Stimulated activated CD4-positive, alpha-beta T cell treated with anti-CD3 and anti-CD28 coated beads, TNF-alpha, amount 100 ng/mL, for 24 hours (primary cell): ENCODE measurements at regions not wholly inside any gene's neighbourhood (a gene's known extent, or its start where the extent isn't known, plus 50 kb on each side); places are given as distances from the start of the nearest gene placed in this dataset.
"Not testable (repeated sequence)": the region's sequence is repeated elsewhere in the genome, so short reads cannot be mapped to it uniquely, and the experiment has no call there.

Experiments
- DNase-seq, 3 experiments: peaks; one replicate each; pipeline ENCODE4 v3.0.0-alpha.2; 2020; ENCODE audit warnings: low read depth in 3 of 3

DNA sequence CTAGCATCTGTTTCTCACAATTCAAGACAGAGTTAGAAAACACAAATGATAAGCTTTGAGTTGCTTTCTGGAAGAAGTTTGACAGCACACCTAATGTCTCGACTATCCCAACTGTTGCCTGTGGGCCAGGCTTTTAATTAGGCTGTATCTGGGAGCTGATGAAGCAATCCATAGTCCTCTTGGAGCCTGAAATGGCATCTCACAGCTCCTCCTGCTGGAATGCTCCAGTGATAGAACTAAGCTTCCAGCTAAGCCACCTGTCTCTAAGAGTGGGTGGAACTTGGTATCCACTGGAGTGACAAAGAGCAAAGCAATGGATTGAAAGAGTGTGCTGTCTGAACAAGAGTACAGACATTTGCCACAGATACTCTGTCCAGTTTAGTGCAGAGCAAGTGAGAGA lies 605.3 kb upstream of the NR5A2 start:
- DNase-seq: no peak

DNA sequence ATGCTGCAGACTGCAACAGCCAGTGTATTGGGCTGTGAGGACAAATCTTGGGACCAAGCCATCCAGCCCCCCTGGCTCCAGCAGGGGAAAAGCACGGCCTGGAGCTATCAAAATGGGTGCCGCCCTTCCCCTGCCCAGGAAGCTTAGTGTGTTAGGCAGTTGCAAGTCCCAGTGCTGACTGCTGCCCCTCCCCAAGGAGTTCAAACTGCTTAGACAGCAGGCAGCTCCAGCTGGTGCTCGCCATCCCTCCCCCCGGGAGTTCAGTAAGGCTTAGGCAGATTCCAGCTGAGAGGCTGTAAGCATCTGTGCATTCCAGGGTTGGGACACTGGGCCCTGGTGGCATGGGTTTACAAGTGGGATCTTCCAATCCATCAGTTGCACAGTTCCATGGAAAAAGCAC lies 579.6 kb upstream of the NR5A2 start:
- no peak for DNase-seq

DNA sequence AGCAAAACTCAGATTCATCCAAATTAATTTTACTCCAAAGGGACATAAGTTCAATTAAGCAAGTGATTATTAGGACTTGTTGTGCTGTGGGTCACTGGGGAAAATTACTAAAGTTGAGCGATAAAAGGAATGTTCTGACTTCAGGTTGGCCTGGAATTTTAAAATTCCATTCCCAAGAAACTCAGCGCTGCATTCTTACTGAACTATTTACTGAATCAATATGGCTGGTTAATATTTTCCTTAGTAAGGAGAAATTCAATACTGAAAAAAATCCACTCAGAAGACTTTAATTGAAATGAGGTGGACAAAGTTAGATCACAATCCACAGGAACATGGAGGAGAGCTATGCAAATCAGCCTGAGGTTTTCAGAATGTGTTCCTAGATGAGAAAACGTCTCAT lies 578.9 kb upstream of the NR5A2 start:
- no peak for DNase-seq

DNA sequence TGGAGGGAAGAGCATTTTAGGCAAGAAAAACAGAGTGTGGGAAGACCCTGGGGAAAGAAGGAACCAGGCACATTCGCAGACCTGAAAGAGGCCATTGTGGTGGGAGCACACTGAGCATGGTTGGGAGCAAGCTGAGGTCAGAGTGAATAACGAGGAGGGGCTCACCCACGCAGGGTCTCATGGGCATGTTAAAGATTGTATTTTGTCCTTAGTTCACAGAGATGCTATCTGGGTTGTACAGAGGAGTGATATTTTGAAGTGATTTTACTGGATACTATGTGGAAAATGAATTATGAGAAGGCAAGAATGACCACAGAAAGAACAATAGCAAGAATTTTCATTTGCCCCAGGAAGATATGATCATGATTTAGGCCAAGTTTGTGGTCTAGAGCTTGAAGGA lies 578.3 kb upstream of the NR5A2 start:
- no peak for DNase-seq

DNA sequence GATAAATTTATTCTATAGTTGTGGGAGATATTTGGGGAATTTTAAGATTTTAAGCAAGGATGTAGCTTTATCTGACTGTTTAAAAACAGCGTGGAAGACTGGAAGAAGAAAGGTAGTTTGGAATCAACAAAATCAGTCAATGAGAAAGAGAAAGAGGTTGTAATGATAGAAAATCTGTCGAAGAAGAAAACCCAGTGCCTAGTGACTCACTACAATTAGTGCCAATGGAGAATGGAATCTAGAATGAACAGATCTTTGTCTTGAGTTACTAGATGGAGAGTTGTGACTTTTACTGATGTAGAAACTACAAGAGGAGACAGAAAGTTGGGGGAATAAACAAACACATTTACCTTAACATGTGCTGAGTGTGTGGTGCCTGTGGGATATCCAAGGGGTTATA lies 577.8 kb upstream of the NR5A2 start:
- DNase-seq: no peak

DNA sequence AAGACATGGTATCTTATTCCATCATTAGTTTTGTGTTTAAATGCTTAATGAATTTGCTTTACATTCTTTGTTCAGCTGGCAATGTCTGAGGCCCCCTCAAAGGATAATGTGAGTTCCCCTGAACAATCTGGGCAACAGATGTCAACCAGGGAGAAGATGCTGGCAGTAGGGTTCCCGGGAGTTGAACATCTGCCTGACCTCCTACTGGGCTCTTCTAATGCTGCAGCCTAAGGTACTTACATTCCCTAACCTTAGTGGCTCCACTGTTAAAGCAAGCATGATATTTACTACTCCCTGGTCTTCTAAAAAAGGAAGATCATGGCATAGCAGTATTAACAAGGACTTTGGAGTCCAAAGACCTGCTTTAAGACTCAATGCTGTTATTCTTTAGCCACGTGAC lies 574.9 kb upstream of the NR5A2 start:
- DNase-seq: no peak

DNA sequence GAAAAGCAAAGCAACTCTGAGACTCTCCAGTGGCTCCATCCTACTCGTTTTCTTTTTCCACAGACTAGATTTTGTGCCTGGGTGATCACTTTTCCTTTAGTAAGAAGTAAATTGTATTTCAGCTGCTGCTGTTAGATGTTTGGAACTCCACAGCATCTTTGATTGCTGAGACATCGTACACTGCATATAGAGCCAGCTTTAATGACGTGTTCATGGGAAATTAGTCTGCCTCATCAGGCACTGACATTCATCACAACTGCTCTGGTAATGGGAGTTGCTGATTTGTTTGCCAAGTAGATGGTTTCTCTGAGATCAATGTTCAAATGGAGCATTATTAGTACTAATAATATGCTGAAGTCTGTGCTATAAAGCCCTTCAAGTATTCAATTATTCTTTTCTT lies 573.8 kb upstream of the NR5A2 start:
- DNase-seq: no peak

DNA sequence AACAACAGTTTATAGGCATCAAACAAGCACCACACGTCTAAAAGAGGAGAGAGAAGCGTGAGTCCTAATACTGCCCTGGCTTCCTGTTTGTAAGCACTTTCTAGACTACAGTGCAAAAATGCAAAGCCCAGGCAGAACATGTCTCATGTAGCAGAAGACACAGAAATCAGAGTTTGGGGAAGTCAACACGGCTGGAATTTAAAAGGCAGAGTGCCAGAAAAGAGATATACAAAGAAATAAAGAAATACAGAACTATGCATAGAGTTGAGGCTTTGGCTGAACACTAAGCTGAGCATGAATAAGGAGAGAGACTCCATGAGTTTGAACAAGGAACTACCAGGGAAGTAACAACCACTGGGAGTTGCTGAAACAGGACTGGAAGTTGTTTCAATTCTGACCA lies 566.6 kb upstream of the NR5A2 start:
- no peak for DNase-seq

DNA sequence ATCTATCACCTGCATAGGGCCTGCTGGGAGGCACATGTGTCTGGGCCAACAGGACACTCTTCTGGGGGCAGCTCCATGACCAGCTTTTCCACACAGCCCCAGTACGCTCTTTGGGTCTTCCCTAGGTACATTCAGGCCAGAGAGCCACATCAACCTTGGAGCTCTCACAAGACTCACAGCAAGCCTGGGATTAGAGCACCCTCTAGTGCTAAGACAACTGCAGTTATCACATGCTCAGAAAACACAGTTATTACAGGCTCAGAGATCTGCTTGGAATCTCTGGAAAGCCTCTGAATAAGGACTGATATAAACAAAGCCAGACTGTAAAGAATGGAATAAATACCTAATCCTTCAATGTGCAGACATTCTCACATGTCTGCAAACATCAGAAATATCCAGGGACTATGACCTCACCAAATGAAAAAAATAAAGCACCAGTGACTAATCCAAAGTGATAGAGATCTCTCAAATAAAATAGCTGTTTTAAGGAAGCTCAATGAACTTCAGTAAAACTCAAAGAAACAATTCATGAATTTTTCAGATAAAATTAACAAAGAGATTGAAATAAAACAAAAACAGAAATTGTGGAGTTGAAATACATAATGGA lies 563.9 kb upstream of the NR5A2 start:
- DNase-seq: no peak

DNA sequence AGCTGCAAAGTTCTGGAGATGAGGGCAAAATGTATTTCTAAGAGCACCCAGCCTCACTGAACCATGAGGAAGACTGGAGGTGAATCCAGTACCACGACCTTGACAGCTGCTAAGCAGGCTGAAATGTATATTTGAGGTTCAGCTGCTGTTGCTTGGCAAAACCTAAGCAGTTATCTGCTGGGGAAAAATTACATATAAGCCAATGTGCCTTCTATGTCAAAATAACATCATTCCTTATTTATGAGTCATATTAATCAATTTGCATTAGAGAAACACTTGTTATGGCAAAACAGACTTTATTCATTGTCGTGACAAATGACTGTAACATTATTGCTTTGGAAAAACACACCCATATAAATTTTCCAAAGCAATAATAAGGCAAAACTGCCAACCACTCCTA lies 560.5 kb upstream of the NR5A2 start:
- DNase-seq: no peak

DNA sequence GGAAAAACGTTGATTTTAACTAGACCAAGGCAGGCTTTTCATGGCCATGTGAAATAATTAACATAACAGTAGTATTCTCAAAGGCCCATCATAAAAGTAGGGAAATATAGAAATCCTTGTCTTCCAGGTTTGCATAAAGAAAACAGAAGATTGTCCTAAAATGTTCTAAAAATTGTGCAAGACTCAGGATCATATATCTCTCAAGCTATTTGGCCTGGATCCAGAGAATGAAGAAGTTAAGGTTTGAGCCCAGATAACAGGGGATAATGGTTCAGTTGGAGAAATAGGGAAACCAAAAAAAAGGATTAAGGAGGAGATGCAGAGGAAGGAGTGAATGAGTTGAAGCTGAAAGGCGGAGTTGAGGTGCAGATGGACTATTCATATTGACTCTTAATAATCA lies 555.5 kb upstream of the NR5A2 start:
- DNase-seq: no peak

DNA sequence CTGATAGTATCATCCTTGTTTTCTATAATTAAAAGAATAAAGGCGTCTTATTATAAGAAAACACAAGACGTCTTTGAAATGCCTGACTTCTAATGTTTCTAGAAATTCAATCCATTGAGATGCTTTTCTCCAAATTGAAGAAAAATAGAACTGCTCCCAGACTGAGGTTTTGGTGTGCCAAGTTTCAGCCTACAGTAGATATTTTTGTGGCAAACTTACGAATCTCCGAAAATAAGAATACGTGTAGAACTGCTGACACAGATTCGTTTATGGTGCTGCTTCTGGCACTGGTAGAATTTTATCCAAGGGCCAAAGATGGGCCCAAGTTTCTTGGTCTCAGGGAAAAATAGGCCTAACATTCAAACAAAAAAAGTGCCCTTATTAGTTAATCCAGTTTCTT lies 554.5 kb upstream of the NR5A2 start:
- no peak for DNase-seq

DNA sequence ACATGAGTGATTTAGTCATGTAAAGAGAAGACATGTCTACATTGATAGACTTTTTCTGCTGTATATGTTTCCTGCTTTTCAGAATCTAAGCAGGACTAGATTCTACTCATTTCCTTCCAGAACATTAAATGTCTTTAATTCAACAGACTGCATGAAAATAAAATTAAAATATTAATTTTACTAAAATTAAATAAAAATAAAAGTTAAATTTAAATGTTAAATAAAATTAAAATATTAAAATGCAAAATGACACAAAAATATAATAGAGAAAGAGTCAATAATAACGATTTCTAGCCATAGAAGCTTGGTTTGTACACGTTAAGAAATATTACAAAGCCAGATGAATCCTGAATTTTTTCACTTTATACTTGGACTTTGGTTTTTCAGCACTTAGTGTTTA lies 552.8 kb upstream of the NR5A2 start:
- DNase-seq: no peak

DNA sequence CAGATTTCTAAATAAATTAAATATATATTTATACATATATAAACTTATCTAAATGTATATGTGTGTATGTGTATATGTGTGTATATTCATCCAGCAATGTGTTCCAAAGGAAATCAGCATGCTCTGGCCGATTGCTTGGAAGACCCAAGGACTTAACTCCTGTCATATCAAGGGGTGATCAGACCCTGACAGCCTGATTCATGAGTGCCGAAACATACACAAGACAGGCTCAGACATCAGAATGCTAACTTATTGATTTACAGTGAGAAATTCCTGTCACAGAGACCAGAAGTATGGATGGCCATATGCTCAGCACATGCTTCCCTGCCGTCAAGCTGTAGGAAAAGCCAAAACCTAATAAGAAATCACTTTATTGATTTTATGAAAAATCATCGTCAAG lies 545.1 kb upstream of the NR5A2 start:
- DNase-seq: no peak

DNA sequence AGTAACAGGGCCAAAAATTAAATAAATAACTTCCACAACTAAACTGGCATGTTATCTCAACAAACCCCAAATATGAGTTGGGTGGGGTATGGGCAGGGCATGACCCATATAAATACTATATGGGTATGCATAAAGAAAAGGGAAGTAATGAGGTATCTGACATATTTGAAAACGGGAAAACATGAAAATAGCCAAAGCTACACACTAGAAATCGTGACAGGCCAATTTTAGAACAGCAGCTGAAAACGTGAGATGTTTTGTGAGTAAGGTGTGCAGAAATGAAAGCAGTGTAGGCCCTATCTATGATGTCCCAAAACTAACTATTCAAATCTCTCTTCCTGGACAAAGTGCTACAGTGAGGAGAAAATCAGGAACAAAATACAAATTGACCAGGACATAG lies 537.9 kb upstream of the NR5A2 start:
- no peak for DNase-seq

DNA sequence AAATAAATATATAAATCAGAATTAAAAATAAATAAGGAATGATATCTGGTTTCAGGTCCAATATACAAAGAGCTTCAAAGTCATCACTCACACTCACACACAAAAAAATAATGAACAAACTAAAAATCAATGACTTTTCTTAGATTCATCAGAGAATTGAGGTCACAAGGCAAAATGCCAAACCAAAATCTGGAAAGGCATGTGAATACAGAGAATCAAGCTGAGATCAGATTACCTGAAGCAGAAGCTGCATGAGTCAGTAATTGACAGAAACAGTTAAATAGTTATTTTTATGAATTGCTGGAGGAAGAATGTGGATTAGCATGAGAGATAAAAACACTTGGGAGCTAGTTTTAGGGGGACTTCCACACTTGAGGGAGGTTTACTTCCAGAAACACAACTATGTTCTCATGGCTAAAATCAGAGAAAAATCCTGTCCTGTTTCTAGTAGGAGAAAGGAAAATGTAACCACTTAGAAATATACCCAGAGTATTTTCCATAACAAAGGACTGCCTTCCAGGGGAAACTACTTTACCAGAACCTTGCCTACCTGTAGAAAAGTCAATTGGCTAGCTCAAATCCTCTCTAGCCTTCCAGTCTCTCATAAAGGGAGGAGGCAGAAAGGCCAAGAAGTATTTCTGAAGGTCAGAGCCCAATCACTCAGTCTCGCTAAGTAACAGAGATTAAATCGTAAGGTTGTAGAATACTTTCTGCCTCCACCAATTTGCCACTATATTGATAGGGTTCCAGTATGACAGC lies 536.6 kb upstream of the NR5A2 start:
- no peak for DNase-seq

DNA sequence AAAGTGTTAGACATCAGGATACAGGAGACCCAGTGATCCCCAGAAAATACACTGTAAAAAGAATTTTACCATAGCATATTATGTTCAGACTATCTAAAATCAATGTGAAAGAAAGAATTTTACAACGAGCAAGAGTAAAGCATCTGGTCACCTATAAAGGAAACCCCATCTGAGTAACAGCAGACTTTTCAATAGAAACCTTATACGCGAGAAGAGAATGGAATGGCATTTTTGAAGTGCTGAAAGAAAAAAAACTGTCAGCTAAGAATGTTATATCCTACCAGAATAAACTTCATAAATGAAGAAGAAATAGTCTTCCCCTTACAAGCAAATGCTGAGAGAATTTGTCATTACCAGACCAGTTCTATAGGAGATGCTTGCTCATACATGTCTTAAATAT lies 532.1 kb upstream of the NR5A2 start:
- no peak for DNase-seq

DNA sequence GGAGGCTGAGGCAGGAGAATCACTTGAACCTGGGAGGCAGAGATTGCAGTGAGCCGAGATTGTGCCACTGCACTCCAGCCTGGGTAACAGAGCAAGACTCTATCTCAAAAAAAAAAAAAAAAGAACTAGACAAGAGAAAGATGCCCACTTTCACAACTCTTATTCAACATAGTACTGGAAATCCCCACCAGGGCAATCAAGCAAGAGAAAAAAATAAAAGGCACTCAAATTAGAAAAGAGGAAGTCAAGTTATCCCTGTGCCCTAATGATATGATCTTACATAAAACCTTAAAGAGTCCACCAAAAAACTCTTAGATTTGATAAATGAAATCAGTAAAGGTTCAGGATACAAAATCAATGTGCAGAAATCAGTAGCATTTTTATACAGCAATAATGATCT lies 528.7 kb upstream of the NR5A2 start:
- not testable (repeated sequence) for DNase-seq

DNA sequence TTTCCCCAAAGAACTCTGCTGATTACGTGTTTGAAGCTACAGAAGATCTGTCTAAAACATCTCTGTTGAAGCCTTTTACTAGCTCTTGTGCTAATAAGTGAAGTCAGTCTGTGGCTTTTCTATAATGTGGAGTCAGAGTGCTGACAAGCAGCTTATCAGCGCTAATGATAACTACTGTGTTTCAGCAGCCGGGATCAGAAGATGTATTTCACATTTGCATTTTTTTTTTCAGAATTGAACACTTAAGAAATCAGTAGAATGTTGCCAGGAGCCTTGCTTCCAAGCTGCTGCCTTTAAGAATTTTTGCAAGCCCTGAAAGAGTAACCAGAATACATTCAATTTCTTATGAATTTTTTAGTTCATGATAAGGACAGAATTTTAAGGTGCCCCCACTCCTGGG lies 519.4 kb upstream of the NR5A2 start:
- DNase-seq: no peak

DNA sequence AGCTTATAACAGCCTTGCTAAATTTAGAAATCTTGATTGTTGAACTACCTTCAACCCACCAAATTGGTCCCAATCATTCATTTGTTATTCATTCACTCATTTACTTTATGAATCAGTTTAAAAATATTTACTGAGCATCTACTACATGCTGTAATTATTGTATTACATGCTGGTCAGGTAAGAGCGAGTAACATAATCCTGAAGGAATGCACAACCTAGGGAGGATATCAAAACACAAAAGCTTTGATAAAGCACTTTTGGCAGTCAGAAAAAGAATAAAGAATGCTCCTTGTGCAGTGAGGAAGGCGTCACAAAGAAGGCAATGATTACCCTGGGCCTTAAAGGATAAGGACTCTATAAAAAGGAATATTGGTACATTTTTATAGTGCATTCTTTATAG lies 518.9 kb upstream of the NR5A2 start:
- DNase-seq: no peak

DNA sequence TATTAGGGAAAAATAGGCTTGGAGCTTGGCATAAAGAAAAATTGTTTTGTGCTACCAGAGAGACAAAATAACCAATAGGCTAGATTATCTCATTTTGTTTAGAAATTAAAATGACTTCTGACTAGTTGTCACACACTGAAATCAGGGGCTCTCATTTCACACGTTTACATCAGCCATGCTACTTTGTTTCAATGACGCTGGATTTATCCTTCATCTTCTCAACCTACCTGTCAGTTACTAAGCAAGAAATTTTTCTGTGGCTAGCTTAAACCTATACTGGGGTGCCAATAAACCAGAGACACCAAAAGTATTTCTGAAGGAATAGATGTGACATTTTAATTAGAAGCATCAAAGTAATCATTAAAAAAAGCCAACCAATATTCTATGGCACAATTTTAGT lies 518.1 kb upstream of the NR5A2 start:
- no peak for DNase-seq

DNA sequence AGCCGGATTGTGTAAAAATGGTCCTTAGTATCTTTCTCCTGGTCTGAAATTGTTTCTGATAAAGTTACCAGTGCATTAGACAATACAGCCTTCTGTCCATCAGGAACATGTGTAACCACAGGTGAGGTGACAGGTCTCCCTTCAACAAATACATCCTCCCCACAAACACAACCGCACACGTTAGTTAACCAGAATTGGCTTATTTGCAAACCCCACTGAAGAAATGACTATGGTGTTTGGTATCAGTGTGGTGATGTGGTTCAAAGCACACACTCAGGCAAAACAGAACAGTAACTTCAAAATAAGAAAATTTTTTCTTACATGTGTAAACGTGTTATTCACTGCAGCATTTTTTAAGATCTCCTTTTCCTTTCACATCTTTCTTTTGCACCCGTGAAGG lies 517.2 kb upstream of the NR5A2 start:
- DNase-seq: no peak

DNA sequence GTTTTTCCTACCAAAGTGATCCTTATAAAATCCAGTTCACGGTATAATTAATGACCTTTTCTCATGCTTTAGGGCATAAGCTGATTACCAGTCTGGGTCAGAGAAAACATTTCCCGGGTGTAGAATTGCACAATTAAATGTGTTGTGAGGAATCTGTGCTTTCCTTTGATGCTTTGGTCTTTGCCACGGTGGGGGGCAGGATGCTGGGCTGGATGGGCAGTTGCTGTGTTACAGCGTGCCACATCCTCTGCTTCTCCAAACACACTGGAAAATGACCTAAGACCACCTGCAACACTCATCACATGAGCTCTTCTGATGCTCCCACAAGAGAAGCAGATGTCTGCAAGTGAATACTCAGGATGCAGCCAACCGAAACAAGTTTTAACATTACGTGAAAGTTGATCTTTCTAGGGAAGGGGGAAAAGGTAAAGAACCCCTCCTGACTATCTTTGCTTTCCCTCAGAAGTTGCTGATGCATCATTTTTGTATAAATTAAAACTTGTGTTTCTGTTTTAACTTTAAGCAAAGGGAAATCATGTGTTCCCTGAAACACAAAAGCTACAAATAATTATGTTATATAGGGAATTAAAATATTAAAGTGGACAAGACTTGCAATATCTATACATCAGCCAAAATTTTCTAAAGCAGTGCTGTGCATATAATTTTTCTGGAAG lies 515.3 kb upstream of the NR5A2 start:
- no peak for DNase-seq
